ENCODE measurements at regions not wholly inside any gene's neighbourhood (a gene's known extent, or its start where the extent isn't known, plus 50 kb on each side); places are given as distances from the start of the nearest gene placed in this dataset.

DNA sequence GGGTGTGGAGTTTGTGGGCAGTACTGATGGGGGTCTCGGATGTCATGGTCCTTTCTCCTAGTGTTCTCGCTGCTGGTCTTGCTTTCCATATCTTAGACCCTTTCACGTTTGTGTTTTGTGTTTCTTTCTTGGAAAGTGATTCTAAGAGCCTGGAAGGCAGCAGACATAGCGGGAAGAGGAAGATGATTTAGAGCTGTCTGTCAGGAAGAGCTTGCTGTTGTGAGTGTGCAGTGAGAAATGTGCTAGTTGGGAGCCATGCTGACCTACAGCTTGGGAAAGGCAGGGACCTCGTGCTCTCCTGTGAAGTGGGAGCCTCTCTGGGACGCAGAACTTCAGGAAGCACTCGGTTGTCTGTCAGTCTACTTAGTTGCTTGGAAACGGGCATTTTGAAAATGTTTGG is 122.2 kb downstream of the ZNF518B start:
- DNase-seq, result no peak

DNA sequence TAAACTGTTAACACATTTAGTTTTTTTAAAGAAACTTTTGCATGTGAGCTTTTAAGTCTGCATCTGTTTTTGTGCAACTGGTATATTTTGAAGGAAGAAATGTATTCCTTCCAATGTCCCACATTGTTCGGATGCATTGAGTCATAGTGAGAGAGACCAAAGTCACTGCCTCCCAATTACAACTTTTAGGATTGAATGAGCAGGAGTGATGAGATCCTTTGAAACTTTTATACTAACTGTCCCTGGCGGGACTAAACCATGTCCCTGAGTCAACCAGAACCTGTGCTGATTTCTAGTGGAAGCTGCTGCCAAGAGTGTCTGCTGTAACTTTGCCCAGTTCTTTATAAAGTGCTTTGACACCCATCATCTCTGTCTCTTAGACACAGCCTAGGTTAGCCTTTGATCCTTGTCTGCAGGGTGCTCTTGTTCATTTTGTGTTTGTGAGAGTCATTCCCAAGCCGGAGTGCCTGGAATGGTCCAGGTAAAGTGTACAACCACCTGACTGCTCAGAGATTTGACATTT is 122.7 kb downstream of the ZNF518B start:
- no peak for DNase-seq

DNA sequence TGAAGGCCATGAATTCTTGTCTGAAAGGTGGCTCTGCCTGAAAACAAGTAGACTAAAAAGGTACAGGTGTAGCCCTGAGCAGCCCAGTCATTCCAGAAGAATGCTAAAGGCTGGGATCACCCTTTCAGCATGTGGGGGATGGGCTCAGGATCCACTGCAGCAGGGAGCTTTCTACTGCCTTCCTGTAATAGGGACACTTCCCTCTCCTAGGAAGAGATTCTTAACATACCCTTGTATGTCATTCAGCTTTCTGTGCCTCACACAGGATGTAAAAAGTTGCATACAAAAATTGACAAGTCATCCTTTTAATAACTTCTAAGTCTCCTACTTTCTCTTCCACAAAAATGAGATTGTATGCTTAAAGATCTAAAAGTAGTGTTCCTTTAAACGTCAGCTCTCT is 123.3 kb downstream of the ZNF518B start:
- no peak for DNase-seq

DNA sequence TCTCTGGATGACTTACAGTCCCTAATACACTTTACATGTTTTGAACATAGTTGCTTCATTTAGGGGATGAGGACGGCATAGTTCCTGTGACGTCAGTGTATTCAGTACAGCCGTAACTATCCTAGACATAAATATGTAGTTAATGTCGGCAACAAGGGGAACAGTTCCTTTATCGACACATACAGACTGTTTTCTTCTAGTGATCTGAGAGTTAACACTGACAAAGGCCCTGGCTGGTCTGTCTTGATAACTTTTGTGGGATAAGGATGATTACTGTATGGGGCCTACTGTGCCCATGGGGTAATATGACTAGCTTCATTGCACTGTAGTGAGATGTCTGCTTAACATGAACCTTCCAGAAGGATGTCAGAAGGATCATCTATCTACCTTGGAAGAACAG is 131.2 kb downstream of the ZNF518B start:
- no peak for DNase-seq

DNA sequence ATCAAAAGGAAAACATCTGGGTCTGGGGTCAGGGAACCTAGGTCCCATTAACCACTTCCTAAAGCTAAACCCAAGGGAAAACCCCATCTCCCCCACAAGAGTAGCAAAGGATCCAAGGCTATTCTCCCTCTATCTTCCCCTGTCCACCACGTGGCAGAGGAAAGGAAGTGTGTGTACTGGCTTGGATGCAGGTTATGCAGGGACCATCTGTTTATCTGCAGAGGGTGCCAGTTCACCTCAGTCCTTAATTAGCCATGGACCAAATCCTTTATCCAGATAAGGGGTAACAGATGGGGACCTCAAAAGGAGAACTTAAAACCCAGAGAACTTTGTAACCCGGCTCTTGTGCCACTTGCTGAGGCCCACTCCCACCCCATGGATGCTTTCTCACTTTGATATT is 135.3 kb downstream of the ZNF518B start:
- DNase-seq, result no peak

DNA sequence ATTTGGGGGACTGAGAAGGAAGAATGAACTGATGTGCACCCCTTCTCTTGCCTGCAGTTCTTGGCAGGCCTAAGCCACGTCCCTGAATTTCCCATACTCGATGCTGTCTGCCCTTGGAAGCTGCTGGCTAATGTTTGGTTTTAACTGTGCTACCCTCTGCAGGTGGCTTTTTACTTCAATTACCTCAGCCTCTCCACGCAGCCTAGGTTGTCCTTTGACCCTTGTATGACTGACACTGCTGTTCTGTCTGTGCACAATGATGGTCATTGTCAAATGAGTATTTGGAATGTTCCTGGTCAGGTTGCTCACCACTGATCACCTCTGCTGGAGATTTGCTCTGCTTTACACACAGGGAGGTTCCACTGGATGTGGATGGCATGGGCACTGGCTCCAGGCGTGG is 137.1 kb downstream of the ZNF518B start:
- no peak for DNase-seq

DNA sequence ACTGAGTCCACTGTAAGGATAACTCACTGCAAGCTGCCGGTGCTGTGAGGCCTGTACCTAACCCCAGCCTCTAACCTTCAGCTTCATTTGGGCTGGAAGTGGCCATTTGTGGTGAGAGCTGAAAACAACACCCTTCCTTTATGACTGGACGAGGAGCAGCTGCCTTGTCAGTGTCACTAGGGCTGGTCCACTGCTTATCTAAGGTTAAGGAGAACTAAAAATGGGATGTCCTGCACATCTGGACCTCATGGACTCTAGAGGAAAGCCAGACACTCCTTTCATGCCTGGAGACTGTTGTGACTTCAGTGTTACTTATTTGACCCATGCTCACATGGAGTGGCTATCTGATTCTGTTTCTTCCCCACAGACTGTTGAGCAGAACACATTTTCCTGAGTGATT is 139.9 kb downstream of the ZNF518B start:
- DNase-seq, result no peak

DNA sequence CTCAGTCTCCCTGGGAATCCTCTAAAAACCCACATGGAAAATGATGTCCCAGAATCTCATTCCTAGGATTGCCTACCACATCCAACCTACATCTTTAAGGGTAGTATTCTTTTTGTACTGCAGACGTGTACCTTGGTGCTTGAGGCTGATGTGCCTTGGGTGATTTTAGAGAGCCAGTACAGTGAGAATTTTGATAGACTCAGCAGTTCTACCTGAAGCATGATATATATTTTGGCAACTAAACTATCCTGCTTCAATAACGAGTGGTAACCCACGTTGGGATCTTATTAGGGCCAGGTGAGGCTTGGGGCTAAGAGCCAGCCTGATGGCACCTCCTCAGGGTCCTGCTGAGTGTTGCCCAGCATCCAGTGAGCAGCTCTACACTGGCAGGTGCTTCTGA is 140.4 kb downstream of the ZNF518B start:
- DNase-seq, result no peak

DNA sequence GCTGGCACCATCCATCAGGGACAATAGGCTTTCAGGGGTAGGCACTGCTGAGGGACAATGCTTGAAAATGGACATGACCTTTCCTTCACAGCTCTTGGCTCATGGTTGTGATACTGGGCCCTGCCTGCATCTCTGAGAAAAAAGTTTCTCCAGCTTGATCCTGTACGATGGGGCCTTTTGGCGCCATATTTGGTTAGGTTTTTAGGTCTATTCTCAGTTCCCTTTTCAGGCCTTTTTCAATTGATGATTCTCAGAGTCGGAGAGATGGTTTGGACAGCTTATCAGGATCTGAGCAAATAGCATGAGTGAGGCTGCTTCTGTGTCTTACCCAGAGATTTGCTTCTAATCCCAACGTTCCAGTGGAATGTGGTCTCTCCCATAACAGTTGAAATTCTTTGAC is 141.6 kb downstream of the ZNF518B start:
- DNase-seq, result no peak

DNA sequence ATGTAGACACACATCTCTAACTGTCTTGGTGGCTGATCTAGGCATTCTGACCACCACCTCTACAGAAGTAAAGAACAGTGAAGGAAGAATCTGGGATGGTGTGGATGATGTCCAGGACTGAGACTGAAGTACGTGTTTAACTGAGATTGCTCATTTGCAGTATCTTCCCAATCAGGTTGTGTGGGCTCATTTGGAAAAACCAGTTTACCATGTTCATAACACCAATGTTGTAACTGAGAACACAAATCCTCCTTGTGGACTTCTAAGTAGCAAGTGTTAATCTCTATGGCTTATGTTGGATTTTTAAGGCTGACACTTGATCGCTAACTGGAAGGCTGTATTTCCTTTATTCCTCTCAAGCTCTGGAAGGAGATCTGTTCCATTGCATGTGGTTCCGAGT is 144.7 kb downstream of the ZNF518B start:
- DNase-seq, result no peak

DNA sequence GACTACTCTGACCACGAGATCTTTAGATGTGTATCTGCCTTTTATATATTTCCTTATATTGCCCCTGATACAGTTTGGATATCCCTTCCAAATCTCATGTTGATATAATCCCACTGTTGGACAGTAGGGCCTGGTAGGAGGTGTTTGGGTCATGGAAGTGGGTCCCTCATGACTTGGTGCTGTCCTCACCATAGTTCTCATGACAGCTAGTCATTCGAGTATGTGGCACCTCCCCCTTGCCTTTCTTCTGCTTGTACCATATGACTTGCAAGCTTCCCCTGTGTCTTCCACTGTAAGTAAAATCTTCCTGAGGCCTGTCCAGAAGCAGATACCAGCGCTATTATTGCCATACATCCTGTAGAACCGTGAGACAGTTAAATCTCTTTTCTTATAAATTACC is 145.3 kb downstream of the ZNF518B start:
- no peak for DNase-seq

DNA sequence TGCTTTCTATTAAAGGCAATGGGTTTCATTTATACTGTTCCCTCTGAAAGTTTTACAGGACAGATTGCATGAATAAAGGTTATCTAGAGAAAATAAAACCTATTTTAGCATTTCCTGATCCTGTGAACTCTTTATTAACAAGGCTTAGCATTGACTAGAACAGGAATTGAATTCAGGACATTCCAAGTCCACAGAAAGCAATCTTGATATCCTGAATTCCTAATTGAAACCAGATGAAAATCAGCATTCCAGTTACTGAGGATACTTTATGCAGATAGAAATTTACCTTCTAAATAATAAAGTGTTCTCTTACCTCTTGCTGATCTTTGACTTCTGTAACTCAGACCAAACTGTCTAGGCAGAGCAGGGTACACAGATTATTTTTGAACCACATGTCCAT is 151.4 kb downstream of the ZNF518B start:
- no peak for DNase-seq

DNA sequence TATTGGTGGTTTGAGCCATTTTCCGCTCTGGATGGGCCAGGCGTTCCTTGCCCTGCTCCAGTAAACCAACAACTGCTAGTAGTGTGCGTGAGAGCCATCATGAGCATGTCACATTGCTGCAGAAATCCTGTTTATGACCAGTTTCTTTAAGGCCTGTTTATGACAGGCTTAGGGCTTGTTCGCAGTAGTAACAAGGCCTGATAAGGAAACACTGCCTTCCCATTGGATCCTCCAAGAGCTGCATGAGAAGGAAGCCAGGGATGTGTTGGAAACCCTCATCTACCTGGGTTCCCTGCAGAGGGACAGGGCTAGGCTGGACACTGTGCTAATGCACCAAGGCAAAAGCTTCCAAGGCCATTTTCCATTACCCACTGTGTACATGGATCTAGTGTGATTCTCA is 153.9 kb downstream of the ZNF518B start:
- no peak for DNase-seq

DNA sequence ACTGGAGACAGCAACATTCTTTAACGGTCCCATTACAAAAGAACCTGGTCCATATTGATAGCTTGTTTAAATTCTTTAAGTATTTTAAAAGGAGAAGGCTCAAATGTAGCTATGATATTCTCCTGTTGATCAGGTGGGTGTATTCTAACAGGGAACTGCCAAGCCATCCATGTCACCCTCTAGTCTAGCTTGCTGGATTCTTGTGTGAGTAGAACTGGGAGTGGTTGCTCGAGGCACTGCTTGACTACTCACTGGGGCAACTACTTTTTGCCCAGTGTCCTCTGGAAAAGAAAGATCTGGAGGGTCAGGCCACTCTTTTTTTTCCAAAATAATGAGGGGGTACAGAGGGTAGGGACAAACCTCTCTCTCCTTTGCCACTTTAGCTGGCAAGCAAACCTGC is 155.1 kb downstream of the ZNF518B start:
- DNase-seq, result no peak

DNA sequence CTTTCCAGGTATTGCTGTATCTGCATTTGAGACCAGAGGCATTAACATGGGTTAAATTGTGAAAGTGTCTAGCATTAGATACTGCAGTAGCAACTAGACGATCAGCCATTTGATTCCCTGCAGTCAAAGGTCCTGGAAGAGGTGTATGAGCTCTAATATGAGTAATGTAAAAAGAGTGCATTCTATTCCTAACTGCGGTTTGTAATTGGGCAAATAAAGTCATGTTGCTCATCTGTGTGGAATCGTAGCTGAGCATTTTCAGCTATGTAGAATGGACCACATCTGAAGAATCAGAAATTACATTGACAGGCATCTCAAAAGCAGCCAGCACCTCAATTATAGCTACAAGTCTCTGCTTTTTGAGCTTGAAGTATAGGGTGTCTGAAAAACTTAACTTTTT is 157.6 kb downstream of the ZNF518B start:
- DNase-seq, result no peak

DNA sequence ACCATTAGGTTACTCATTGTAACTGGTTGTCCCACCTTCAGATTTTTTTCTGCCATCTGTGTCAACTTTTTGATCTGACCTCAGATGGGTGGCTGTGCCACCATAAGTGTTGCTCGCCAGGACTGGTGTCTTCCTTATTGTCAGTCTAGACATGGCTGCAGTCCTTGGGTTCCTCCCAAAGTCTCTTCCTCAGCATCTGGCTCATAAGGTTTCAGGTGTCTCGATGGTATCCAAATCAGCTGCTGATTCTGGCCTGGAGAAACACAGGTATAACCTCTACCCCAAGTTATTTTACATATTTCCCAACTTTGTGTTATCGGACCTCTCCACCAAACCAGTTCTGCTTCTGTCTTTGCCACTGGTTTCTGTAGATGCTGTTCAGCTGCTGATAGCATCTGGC is 158.5 kb downstream of the ZNF518B start:
- no peak for DNase-seq

DNA sequence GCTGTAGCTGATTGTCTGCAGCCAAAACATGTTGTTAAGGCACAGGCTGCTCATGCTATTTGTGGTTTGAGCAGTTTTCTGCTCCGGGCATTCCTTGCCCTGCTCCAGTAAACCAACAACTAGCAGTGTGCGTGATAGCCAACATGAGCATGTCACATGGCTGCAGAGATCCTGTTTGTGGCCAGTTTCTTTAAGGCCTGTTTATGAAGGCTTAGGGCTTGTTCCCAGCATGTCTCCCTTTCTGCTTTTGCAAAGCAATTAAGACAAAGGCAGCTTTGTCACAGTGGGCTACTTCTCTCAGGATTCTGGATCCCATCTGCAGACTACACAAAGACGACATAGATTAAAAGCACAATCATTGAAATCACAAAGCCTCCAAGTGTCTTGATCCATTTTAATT is 160.5 kb downstream of the ZNF518B start:
- DNase-seq, result peak in 50 of 56 donors; percentile 6 to 81 (median 50)

DNA sequence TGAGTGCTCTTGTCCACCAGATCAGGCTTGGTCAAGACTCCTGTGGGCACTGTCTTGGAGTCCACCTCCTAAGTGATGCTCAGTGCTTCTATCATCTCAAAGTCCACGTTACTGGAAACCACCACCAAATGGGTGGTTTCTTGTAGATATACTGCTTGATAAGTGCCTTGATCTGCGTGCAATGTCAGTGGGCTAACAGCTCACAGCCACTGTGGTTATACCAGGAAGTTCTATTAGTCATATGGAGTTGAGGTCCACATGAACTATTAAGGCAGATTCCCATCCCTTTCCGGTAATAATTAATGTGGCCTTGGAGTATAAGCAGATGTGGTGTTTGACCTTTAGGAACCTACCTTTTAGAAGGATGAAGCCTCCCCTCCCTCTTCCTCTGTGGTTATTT is 161.9 kb downstream of the ZNF518B start:
- DNase-seq, result no peak

DNA sequence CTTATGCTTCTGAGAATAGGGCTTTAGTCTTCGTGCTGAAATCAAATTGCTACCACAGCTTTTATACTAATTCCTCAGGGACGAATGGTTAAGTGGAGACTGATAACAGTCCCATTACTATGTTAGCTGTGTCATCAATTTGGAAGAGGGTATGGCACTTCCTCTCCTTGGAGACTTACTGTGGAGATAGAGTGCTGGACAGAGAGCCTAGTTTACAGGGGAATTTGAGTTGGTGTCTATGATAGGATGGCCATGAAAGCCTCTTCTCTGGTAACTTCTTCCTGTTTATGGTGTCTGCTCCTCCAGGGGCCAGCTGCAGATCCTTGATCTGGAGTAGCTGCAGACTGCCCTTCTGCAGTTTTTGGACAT is 167.7 kb downstream of the ZNF518B start:
- DNase-seq, result no peak

DNA sequence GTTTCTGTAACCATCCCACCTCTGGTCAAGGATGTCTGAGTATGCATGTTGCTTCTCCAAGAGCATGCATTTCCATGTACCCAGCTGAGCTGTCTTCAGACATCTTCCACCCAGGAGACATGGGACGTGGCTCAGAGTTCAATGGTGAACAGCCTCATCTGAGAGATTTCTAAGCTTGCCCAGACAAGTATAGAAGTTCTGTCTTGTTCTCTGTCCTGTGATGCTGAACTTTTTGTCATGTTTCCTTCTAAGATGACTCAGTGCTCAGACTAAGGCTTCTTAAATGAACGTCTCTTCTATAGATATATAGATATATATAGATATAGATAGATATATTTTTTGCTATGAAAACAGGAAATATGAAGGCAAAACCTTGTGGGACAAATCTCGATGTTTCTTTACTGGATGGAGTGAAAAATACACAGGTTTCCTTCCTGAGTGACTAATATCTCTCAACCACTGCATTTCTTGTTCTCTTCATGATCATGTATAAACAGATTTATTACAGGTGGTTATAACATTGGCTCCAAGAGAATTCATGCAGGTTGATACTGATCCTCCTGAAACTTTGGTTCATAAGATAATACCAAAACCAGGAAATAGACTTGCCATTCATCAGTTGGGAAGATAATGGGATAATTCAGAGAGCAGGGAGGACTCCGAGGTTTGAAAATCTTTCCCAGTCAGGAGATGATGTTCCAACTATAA is 168.2 kb downstream of the ZNF518B start:
- no peak for DNase-seq

DNA sequence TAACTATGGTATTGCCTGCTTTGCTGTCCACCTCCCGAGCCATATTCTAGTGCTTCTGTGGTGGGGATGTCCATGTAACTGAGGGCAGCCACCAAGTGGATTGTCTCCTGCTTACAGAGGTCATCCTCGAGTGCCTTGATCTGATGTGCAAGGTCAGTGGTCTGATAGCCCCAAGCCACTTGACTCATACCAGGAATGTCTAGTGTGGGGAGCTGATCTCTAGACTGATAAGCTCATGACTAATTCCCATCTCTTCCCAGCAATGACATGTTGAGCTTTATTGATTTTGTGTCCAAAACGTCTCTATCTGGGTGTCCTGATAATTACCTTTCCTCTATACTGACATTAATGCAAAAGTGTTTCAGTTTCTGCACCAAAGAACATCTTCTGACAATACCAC is 168.4 kb upstream of the WDR1 start:
- no peak for DNase-seq

DNA sequence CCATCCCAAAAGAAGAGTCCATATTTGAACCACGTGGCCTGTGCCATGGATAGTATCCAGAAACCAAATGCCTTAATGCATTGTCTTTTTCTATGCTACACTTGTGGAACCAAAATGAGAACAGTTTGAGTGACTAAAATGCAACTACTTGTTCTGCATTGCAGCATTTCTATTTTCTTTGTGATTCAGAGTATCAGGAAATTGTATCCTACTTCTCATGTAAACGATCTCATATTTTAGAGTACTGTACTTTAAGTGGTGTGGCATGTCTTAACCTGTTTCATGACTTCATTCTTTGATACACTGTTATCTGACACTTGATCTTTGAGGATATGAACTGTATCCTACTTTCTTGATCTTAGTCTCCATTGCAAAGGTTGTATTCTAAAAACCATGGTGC is 167.2 kb upstream of the WDR1 start:
- no peak for DNase-seq

DNA sequence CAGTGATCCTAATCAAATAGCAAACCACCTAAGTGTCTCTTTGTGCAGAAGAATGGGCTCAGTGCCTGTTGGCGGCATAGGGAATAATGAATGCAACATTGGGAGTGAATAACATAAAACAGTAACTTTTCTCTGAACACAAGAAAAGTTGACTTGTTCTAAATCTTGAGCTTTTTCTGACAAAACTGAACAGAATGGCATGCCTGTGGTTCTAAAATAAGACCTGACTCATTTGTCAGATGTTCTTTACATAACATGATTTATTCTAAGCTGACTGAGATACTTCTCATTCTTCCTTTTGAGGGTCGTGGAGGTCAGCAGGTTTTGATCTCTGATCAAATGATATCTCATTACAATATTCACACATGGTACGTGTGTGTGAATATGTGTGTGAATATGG is 165.4 kb upstream of the WDR1 start:
- no peak for DNase-seq

DNA sequence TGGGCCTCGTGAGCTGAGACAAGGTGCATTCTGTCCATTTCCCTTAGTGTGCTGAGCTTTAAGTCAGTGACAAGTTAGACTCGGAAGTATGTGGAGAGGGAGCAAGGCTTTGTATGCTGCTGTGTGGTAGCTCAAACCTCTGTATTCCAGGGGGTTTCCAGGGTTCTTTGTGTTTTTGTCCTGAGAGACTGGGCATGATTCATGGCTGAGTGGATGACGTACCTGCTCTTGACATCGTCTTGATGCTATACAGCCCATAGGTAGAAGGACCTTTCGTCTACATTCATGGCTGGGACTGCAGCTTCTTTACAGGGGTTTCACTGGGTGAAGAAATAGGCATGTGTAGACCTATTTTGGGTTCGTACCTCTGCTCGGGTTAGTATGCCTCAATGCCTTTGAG is 162.7 kb upstream of the WDR1 start:
- DNase-seq, result no peak

Data from nucleus accumbens (tissue), 56 donors.